K562 (cell line): ENCODE measurements at regions not wholly inside any gene's neighbourhood (a gene's known extent, or its start where the extent isn't known, plus 50 kb on each side); places are given as distances from the start of the nearest gene placed in this dataset.

ENCODE experiments used
- ATAC-seq: fragments of 200-7000 bp; cut with Tn5 transposase; 3 replicates; pipeline ENCODE4 v1.9.1; 2020; ENCODE audit warnings: moderate library complexity
- BruUV-seq: library from RNA; stranded (reverse); fragments of 400-500 nt; replicated peaks from 2 replicates; lab custom pipeline; 2021; lab: Mats Ljungman, UMichigan
- CTCF ChIA-PET: fragments of 300-600 bp; formaldehyde crosslinking; extraction: SDS; loops from one replicate; lab custom pipeline; 2021; ENCODE audit warnings: low intra/inter-chr PET ratio; lab: Yijun Ruan, JAX
- POLR2A ChIA-PET: fragments of 300-600, 350-650 bp; sonication (Branson Sonifier 250); formaldehyde crosslinking; extraction: SDS; loops from one replicate; lab custom pipeline; 2021; ENCODE audit warnings: antibody characterized with exemption, inconsistent platforms; lab: Yijun Ruan, JAX
- DNase-seq, 4 experiments: peaks; one replicate each; pipeline versions ENCODE4 v3.0.0 to v3.0.0-alpha.2; 2011 to 2018; ENCODE audit warnings: low spot score in 3 of 4, mixed read lengths in 3 of 4; ENCODE audit errors: extremely low read depth in 1 of 4
- FAIRE-seq: peaks from 2 replicates; lab custom pipeline; 2011; peaks lifted over from hg19 to GRCh38; lab: Jason Lieb, UNC
- H2AFZ ChIP-seq: 2 replicates; pipeline ENCODE4 v1.6.0; 2011; ENCODE audit warnings: low read depth, low read length, control low read depth, inconsistent platforms
- H3K27ac ChIP-seq: fragments of 200-600 bp; 3 replicates; pipeline ENCODE4 v1.8.0; 2011; ENCODE audit warnings: low read depth, mild to moderate bottlenecking, control low read depth, inconsistent platforms, low read length, moderate library complexity, mixed read lengths; ENCODE audit errors: extremely low read depth
- H3K27me3 ChIP-seq, 2 experiments: fragments of 300-600 bp in 1 of 2; 2 replicates in 1 of 2; 3 replicates in 1 of 2; pipeline versions ENCODE4 v1.6.0 to v1.8.0; 2011; ENCODE audit warnings: inconsistent platforms in 2 of 2, low read length in 2 of 2, mild to moderate bottlenecking in 1 of 2, mixed read lengths in 1 of 2, moderate library complexity in 1 of 2; ENCODE audit not compliant: control insufficient read depth in 2 of 2, insufficient read depth in 2 of 2
- H3K36me3 ChIP-seq: fragments of 300-600 bp; 3 replicates; pipeline ENCODE4 v1.8.0; 2011; ENCODE audit warnings: mild to moderate bottlenecking, low read length, inconsistent platforms; ENCODE audit not compliant: control insufficient read depth, insufficient read depth
- H3K4me1 ChIP-seq, 2 experiments: fragments of 200-600 bp in 1 of 2; replicated peaks in 1 of 2; 2 replicates in 1 of 2; 3 replicates in 1 of 2; pipeline versions ENCODE4 v1.5.1 to v1.8.0; 2011; ENCODE audit warnings: inconsistent platforms in 2 of 2, low read length in 2 of 2, mild to moderate bottlenecking in 1 of 2, mixed read lengths in 1 of 2, moderate library complexity in 1 of 2; ENCODE audit not compliant: control insufficient read depth in 2 of 2, insufficient read depth in 2 of 2
- H3K4me2 ChIP-seq: 2 replicates; pipeline ENCODE4 v1.6.1; 2011; ENCODE audit warnings: low read length, control low read depth, inconsistent platforms, mixed read lengths; ENCODE audit not compliant: insufficient read depth
- H3K4me3 ChIP-seq: fragments of 200-600 bp; sonication (generic), shearing (Covaris generic); 2 replicates; pipeline ENCODE4 v1.5.1; 2016; ENCODE audit warnings: control low read depth, inconsistent platforms
- H3K79me2 ChIP-seq: fragments of 200-600 bp; 3 replicates; pipeline ENCODE4 v1.8.0; 2011; ENCODE audit warnings: low read length, inconsistent platforms; ENCODE audit not compliant: control insufficient read depth, insufficient read depth
- H3K9ac ChIP-seq, 2 experiments: 2 replicates each; pipeline versions ENCODE4 v1.6.0 to v1.6.1; 2011; ENCODE audit warnings: low read depth in 2 of 2, low read length in 2 of 2, control low read depth in 1 of 2, inconsistent platforms in 1 of 2, mild to moderate bottlenecking in 1 of 2, mixed read lengths in 1 of 2; ENCODE audit not compliant: insufficient read depth in 1 of 2
- H3K9me1 ChIP-seq: one replicate; pipeline ENCODE4 v1.6.0; 2011; ENCODE audit warnings: inconsistent platforms, mild to moderate bottlenecking, low read length, moderate library complexity; ENCODE audit not compliant: control insufficient read depth, insufficient read depth
- H3K9me3 ChIP-seq: replicated peaks from 2 replicates; pipeline ENCODE4 v1.5.1; 2011; ENCODE audit warnings: low read depth, low read length, inconsistent platforms; ENCODE audit not compliant: control insufficient read depth, insufficient read depth
- H4K20me1 ChIP-seq: replicated peaks from 2 replicates; pipeline ENCODE4 v1.6.1; 2011; ENCODE audit warnings: low read length, inconsistent platforms, mixed read lengths; ENCODE audit not compliant: control insufficient read depth, insufficient read depth
- BMI1 ChIP-seq: fragments of 150-350 bp; IDR thresholded peaks from 2 replicates; pipeline ENCODE4 v1.6.1; 2014; ENCODE audit warnings: low read length
- CBFA2T3 ChIP-seq: fragments of 450-650 bp; IDR thresholded peaks from 2 replicates; pipeline ENCODE4 v1.6.1; 2017
- CEBPZ ChIP-seq: fragments of 150-350 bp; IDR thresholded peaks from 2 replicates; pipeline ENCODE4 v1.6.1; 2014; ENCODE audit warnings: low read depth, mild to moderate bottlenecking, low read length, borderline replicate concordance
- HNRNPK ChIP-seq: fragments of 200-400 bp; formaldehyde crosslinking; IDR thresholded peaks from one replicate; pipeline ENCODE4 v1.6.1; 2018; ENCODE audit warnings: mild to moderate bottlenecking, low read depth, low read length; ENCODE audit not compliant: poor library complexity, severe bottlenecking
- JUNB ChIP-seq: fragments of 450-650 bp; formaldehyde crosslinking; conservative IDR thresholded peaks from 2 replicates; pipeline ENCODE4 v1.4.0; 2020; ENCODE audit warnings: mild to moderate bottlenecking
- MTF1 ChIP-seq: fragments of 250-450 bp; sonication (Bioruptor Pico); IDR thresholded peaks from 2 replicates; pipeline ENCODE4 v1.9.0; 2021; ENCODE audit warnings: moderate library complexity, mild to moderate bottlenecking, inconsistent platforms, borderline replicate concordance
- TFAM ChIP-seq: fragments of 250-450 bp; sonication (Bioruptor Pico); conservative IDR thresholded peaks from 2 replicates; pipeline ENCODE4 v1.5.0; 2021; ENCODE audit warnings: mild to moderate bottlenecking, moderate library complexity
- TFE3 ChIP-seq: fragments of 450-650 bp; formaldehyde crosslinking; IDR thresholded peaks from 2 replicates; pipeline ENCODE4 v1.4.0; 2020; ENCODE audit warnings: mild to moderate bottlenecking, mixed read lengths
- ZC3H4 ChIP-seq: sonication (generic); formaldehyde crosslinking; IDR thresholded peaks from 2 replicates; pipeline ENCODE4 v1.9.0; 2021; ENCODE audit warnings: missing genetic modification reagents, borderline replicate concordance
- ZNF263 ChIP-seq: sonication (generic); formaldehyde crosslinking; IDR thresholded peaks from 2 replicates; pipeline ENCODE4 v1.8.0; 2022; ENCODE audit warnings: mild to moderate bottlenecking, missing genetic modification reagents, borderline replicate concordance
- ZNF584 ChIP-seq: fragments of 200-800 bp; sonication (Bioruptor generic); IDR thresholded peaks from 2 replicates; pipeline ENCODE4 v1.6.1; 2016; ENCODE audit warnings: low read depth, mild to moderate bottlenecking, missing genetic modification characterization, missing compliant biosample characterization
- WGBS: fragments of 100-300 bp; shearing (Covaris generic); methylation state at CpG from one replicate; pipeline ENCODE4 v1.1.6; 2016; ENCODE audit warnings: low coverage, mixed read lengths; ENCODE audit not compliant: insufficient coverage; ENCODE audit errors: missing lambda C conversion rate; 5-methylcytosine and 5-hydroxymethylcytosine counted together
- in situ Hi-C: fragments of 300-500 bp; cut with MboI; formaldehyde crosslinking; loops from 4 replicates; pipeline ENCODE4 v1.15.0; 2018; ENCODE audit warnings: inconsistent platforms, mixed read lengths
- intact Hi-C: fragments of 100-400 bp; cut with micrococcal nuclease; formaldehyde crosslinking; loops from 2 replicates; pipeline ENCODE4 v1.14.2; 2022

- Histone ChIP-seq H3K4me2 (no peak overlapping the region), H3K79me2 (no peaks in the 10 kb centered on the region), H4K20me1 (no peaks in the 10 kb centered on the region), H3K4me1 (peaks cover 0 to 9% of the 10 kb centered on the region in 2 experiments; a peak in 1 of 5 replicates), H3K4me3 (no peak overlapping the region), H3K27me3 (peaks cover 7 to 10% of the 10 kb centered on the region in 2 experiments; a peak in 4 of 5 replicates), H3K27ac (no peak overlapping the region), H2AFZ (no peak overlapping the region), H3K36me3 (no peaks in the 10 kb centered on the region), H3K9ac (no peak overlapping the region), H3K9me1 (no peaks in the 10 kb centered on the region), H3K9me3 (no peaks in the 10 kb centered on the region)
- CTCF ChIA-PET = no interaction called here
- no peak for DNase-seq
- intact Hi-C loops (no loop called here), in situ Hi-C loops (no loop called here)
- BruUV-seq = no TSS peak
- peak; percentile 32; the same call in 1 of the 2 replicates for TF ChIP-seq CBFA2T3
- TF ChIP-seq ZNF584 (CRISPR knock-in tag) = no peak
- POLR2A ChIA-PET = no interaction called here
- ATAC-seq = no peak
- FAIRE-seq = no peak
- WGBS = 0% methylated on average over 1 of the region's 1 CpG
These were observed 93.0 kb upstream of the SP4 start for GRCh38 chr7:21334906-21335305.

GRCh38 chr7:21336743-21337142, 91.1 kb upstream of the SP4 start:
- Histone ChIP-seq H3K9me1 (no peaks in the 10 kb centered on the region), H3K27ac (no peak overlapping the region), H3K4me2 (no peak overlapping the region), H3K79me2 (no peaks in the 10 kb centered on the region), H3K9me3 (no peaks in the 10 kb centered on the region), H3K36me3 (no peaks in the 10 kb centered on the region), H4K20me1 (no peaks in the 10 kb centered on the region), H3K9ac (no peak overlapping the region), H3K4me1 (no peaks in the 10 kb centered on the region), H3K27me3 (no peaks in the 10 kb centered on the region; a peak in 1 of 5 replicates), H2AFZ (no peak overlapping the region), H3K4me3 (no peak overlapping the region)
- BruUV-seq = no TSS peak
- FAIRE-seq = no peak
- CTCF ChIA-PET = no interaction called here
- ATAC-seq = no peak
- intact Hi-C loops = no loop called here
- DNase-seq = no peak
- in situ Hi-C loops = no loop called here
- POLR2A ChIA-PET = no interaction called here
- WGBS = 0% methylated on average over 7 of the region's 7 CpGs
- no peak for TF ChIP-seq MTF1 (CRISPR knock-in tag)
- no peak for TF ChIP-seq TFAM (CRISPR knock-in tag)
- TF ChIP-seq TFE3 (CRISPR knock-in tag) = no peak
- TF ChIP-seq CEBPZ = no peak
- no peak for TF ChIP-seq ZNF263
- TF ChIP-seq BMI1 = no peak
- TF ChIP-seq HNRNPK = no peak
- TF ChIP-seq ZC3H4 (CRISPR knock-in tag) = no peak
- TF ChIP-seq JUNB = no peak
